KMS-11 (cell line): ENCODE measurements at regions not wholly inside any gene's neighbourhood (a gene's known extent, or its start where the extent isn't known, plus 50 kb on each side); places are given as distances from the start of the nearest gene placed in this dataset.

ENCODE experiments used
- H2AFZ ChIP-seq: fragments of 200-600 bp; sonication (generic); 2 replicates; pipeline ENCODE4 v1.6.1; 2016; ENCODE audit warnings: antibody characterized with exemption, mixed run types, low read depth
- H3K27ac ChIP-seq: fragments of 200-600 bp; sonication (generic); 2 replicates; pipeline ENCODE4 v1.6.1; 2016; ENCODE audit warnings: mild to moderate bottlenecking, mixed run types
- H3K27me3 ChIP-seq: fragments of 200-600 bp; sonication (generic); 2 replicates; pipeline ENCODE4 v1.6.1; 2017; ENCODE audit warnings: mild to moderate bottlenecking, low read depth, mixed run types, moderate library complexity; ENCODE audit not compliant: insufficient read depth
- H3K36me3 ChIP-seq: fragments of 200-600 bp; sonication (generic); 2 replicates; pipeline ENCODE4 v1.6.1; 2017; ENCODE audit warnings: mild to moderate bottlenecking, mixed run types; ENCODE audit not compliant: insufficient read depth
- H3K4me1 ChIP-seq: fragments of 200-600 bp; sonication (generic); 2 replicates; pipeline ENCODE4 v1.6.1; 2016; ENCODE audit warnings: mild to moderate bottlenecking, low read depth, mixed run types; ENCODE audit not compliant: poor library complexity, severe bottlenecking
- H3K4me2 ChIP-seq: fragments of 200-600 bp; sonication (generic); 2 replicates; pipeline ENCODE4 v1.7.0; 2016; ENCODE audit warnings: mild to moderate bottlenecking, mixed run types
- H3K4me3 ChIP-seq: fragments of 200-600 bp; sonication (generic); IDR thresholded peaks from 2 replicates; pipeline ENCODE4 v1.6.1; 2017; ENCODE audit warnings: low read depth, low read length, mixed read lengths; ENCODE audit not compliant: insufficient read depth
- H3K79me2 ChIP-seq: fragments of 200-600 bp; sonication (generic); 2 replicates; pipeline ENCODE4 v1.6.1; 2016; ENCODE audit warnings: low read depth, mixed run types; ENCODE audit not compliant: insufficient read depth
- H3K9ac ChIP-seq: fragments of 200-600 bp; sonication (generic); 2 replicates; pipeline ENCODE4 v1.6.1; 2016; ENCODE audit warnings: mild to moderate bottlenecking, mixed run types
- H4K20me1 ChIP-seq: fragments of 200-600 bp; sonication (generic); 2 replicates; pipeline ENCODE4 v1.6.1; 2016; ENCODE audit warnings: mild to moderate bottlenecking, mixed run types; ENCODE audit not compliant: insufficient read depth
- TF ChIP-seq, protein P1 (sequence below): fragments of 200-600 bp; sonication (generic); conservative IDR thresholded peaks from 2 replicates; pipeline ENCODE4 v1.6.1; 2017; ENCODE audit warnings: low read depth, mild to moderate bottlenecking, antibody characterized with exemption, low read length, moderate library complexity, mixed read lengths

DNA sequence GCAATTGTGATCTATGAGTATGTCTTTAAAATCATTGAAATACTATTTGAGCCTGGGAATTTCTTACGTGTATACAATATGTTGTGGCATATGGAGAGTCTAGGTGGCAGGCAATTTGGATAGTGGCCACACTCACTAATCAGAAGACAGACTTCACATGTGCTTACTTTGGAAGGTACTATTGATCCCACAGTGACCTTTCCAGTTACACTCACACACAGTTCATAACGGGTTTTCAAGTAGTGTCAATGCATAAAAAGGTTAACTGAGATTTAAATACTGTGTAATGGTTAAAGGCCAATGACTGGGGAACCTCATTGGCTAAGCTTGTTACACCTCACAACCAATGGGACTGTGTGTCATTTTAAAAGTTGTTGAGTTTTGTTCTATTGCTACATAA lies 783.2 kb downstream of the RPA4 start:
- Histone ChIP-seq H2AFZ (no peak overlapping the region), H3K36me3 (no peaks in the 10 kb centered on the region), H3K4me3 (no peak overlapping the region), H3K9ac (no peak overlapping the region), H3K27ac (no peak overlapping the region), H3K4me1 (no peaks in the 10 kb centered on the region), H4K20me1 (no peaks in the 10 kb centered on the region), H3K4me2 (no peak overlapping the region), H3K79me2 (no peaks in the 10 kb centered on the region), H3K27me3 (no peaks in the 10 kb centered on the region)
- TF ChIP-seq, protein P1, sequence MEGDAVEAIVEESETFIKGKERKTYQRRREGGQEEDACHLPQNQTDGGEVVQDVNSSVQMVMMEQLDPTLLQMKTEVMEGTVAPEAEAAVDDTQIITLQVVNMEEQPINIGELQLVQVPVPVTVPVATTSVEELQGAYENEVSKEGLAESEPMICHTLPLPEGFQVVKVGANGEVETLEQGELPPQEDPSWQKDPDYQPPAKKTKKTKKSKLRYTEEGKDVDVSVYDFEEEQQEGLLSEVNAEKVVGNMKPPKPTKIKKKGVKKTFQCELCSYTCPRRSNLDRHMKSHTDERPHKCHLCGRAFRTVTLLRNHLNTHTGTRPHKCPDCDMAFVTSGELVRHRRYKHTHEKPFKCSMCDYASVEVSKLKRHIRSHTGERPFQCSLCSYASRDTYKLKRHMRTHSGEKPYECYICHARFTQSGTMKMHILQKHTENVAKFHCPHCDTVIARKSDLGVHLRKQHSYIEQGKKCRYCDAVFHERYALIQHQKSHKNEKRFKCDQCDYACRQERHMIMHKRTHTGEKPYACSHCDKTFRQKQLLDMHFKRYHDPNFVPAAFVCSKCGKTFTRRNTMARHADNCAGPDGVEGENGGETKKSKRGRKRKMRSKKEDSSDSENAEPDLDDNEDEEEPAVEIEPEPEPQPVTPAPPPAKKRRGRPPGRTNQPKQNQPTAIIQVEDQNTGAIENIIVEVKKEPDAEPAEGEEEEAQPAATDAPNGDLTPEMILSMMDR = no peak

DNA sequence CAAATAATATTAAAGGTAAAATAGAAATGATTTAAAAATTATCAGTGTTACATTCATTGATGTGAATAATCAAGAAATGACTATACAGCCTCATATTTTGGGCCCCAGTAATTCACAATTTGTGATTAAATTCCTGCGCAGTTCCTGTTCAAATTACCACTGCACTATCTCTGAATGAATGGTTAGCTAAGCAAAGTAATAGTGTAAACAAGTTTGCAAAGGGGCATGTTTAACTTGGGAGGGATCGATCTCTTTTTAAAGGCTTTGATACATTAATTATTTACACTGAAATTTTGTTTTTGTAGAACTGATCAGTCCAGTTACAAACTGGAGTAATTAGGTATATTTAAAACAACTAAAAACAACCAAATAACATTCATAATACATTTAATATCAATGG lies 784.4 kb downstream of the RPA4 start:
- Histone ChIP-seq H3K4me2 (no peak overlapping the region), H4K20me1 (no peaks in the 10 kb centered on the region), H3K9ac (no peak overlapping the region), H3K4me1 (no peaks in the 10 kb centered on the region), H3K27ac (no peak overlapping the region), H2AFZ (no peak overlapping the region), H3K27me3 (no peaks in the 10 kb centered on the region), H3K79me2 (no peaks in the 10 kb centered on the region), H3K36me3 (no peaks in the 10 kb centered on the region), H3K4me3 (no peak overlapping the region)
- TF ChIP-seq, protein P1 = no peak

DNA sequence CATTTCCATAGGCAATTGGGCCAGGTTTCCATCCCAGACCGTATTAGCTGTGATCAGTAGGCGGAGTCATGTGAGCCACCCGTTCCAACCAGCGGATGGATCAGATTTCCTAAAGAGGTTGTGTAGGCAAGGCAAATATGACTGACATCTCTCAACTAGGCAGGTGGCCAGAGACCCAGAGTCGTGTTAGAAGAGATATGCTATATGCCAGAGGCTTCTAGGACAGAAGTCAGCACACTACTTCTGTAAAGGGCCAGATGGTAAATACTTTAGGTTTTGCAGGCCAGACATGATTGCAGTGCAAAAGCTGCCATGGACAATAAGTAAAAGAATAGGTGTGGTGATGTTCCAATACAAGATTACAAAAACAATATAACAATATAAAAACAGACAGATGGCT lies 788.4 kb downstream of the RPA4 start:
- Histone ChIP-seq H3K4me2 (no peak overlapping the region), H3K9ac (no peak overlapping the region), H3K79me2 (no peaks in the 10 kb centered on the region), H3K27me3 (no peaks in the 10 kb centered on the region), H4K20me1 (no peaks in the 10 kb centered on the region), H3K27ac (no peak overlapping the region), H2AFZ (no peak overlapping the region), H3K36me3 (no peaks in the 10 kb centered on the region), H3K4me3 (no peak overlapping the region), H3K4me1 (no peaks in the 10 kb centered on the region)
- TF ChIP-seq, protein P1 = no peak

DNA sequence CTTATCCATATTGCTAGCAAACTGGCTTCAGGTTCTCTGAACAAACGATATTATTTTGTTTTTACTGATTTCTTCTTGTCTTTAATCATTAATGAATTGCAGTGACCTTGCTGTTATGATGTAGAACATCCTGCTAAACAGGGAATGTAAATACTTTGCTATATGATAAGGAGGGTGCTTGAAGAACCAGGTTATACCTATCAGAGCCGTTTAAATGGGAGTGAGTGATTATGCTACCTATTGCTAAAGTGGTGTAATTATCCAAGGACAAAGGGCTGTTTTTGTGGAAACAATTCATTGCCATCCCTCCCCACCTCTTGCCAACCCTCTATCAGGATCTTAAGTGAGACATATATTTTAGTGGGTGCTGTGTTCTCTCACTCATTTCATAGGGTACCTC lies 788.9 kb downstream of the RPA4 start:
- H3K4me1 ChIP-seq = no peaks in the 10 kb centered on the region
- no peaks in the 10 kb centered on the region for H3K36me3 ChIP-seq
- no peak overlapping the region for H3K27ac ChIP-seq
- H3K4me3 ChIP-seq = no peak overlapping the region
- H3K9ac ChIP-seq = no peak overlapping the region
- TF ChIP-seq, protein P1 = no peak
- H3K79me2 ChIP-seq = no peaks in the 10 kb centered on the region
- no peak overlapping the region for H2AFZ ChIP-seq
- H3K27me3 ChIP-seq = no peaks in the 10 kb centered on the region
- no peaks in the 10 kb centered on the region for H4K20me1 ChIP-seq
- H3K4me2 ChIP-seq = no peak overlapping the region

DNA sequence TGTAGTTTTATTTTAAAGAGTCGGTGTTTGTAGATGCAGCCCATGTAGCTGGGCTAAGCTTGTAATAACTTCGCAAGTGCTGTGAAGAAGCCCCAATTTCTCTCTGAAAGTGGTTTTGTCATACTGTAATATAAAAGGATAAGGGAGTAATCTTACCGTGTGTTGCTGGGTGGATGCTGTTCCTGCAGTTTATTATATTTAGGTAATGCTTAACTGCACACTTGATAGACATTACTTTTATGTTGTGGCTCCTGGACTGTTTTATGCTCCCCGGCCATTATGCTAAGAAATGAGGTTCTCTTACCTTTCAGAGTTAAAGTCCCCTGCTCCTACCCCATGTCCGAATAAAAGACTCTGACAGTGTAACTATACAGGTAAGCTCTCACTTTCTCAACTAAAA lies 789.4 kb downstream of the RPA4 start:
- H3K36me3 ChIP-seq = no peaks in the 10 kb centered on the region
- H3K4me1 ChIP-seq = no peaks in the 10 kb centered on the region
- H3K79me2 ChIP-seq = no peaks in the 10 kb centered on the region
- no peak overlapping the region for H2AFZ ChIP-seq
- no peak overlapping the region for H3K4me2 ChIP-seq
- TF ChIP-seq, protein P1 = no peak
- no peaks in the 10 kb centered on the region for H4K20me1 ChIP-seq
- H3K4me3 ChIP-seq = no peak overlapping the region
- H3K9ac ChIP-seq = no peak overlapping the region
- H3K27me3 ChIP-seq = no peaks in the 10 kb centered on the region
- H3K27ac ChIP-seq = no peak overlapping the region
